LNCaP clone FGC (cell line): ENCODE measurements at regions not wholly inside any gene's neighbourhood (a gene's known extent, or its start where the extent isn't known, plus 50 kb on each side); places are given as distances from the start of the nearest gene placed in this dataset.

Source experiments
- DNase-seq: peaks from one replicate; pipeline ENCODE4 v3.0.0-alpha.2; 2011; ENCODE audit warnings: low read depth
- H3K4me3 ChIP-seq: 2 replicates; pipeline ENCODE4 v1.5.1; 2011; ENCODE audit warnings: mild to moderate bottlenecking, low read depth, low read length, control low read depth
- CTCF ChIP-seq: IDR thresholded peaks from 2 replicates; pipeline ENCODE4 v1.5.1; 2012; ENCODE audit warnings: mild to moderate bottlenecking; ENCODE audit not compliant: control insufficient read depth, insufficient read depth; ENCODE audit errors: extremely low read depth

- DNase-seq: no peak
- no peak overlapping the region for H3K4me3 ChIP-seq
- no peak for TF ChIP-seq CTCF
Observed at GRCh38 chr9:30120666-30121065, 2263.8 kb upstream of the ACO1 start.

DNA sequence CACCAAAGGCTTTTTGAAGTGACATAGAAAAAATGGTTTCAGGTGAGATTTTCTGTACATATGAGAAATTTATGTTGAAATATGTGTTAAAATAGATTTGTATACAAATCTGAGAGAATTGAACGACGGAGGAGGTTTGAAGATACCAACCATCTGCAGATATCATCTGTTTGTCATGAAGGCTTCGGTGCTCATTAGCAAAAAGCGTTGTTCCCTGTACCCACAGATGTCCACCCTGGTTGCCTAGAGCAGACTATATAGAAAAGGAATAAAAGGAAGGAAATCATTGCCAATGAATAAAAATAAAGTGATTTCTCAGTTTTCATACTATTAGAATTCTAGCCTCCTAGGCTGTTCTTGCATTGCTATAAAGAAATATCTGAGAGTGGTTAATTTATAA is 2262.8 kb upstream of the ACO1 start:
- TF ChIP-seq CTCF: no peak
- no peak overlapping the region for H3K4me3 ChIP-seq
- DNase-seq: no peak

DNA sequence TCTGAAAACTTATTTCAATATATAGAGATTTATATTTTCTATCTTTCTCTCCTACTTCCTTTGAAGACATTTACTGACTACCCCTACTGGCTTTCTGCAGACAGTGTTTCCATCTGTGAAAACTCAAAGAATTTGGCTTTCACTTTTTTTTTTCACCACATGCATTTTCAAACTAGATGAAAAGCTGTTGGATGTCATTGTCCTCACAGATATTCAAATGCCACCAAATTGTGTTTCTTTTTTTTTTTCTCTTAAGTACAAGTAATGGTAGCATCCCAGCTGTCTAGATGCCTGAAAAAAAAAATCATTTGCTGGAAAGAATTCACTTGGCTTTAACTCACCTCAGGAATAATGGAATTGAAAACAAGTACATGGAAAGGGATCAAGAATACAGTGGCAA is 2258.6 kb upstream of the ACO1 start:
- DNase-seq: no peak
- TF ChIP-seq CTCF: no peak
- H3K4me3 ChIP-seq: no peak overlapping the region

- no peak for TF ChIP-seq CTCF
- no peak overlapping the region for H3K4me3 ChIP-seq
- DNase-seq: no peak
Observed at GRCh38 chr9:30127371-30127770, 2257.1 kb upstream of the ACO1 start.

DNA sequence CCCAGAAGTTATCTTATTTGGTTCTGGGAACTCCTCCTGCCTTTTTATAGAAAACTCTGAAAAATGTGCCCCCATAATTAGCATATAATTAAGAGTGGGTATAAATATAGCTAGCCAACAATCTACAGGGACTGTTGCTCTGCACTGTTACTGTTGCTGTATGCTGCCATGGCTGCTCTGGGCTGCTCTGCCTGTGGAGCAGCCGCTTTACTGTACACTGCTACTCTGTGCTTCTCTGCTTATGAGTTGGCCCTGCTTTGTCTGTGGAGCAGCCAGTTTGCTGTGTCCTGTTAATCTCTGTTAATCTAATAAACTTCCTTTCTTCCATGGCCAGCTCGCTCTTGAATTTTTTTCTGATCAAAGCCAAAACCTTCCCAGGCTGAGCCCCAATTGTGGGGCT is 2244.0 kb upstream of the ACO1 start:
- no peak overlapping the region for H3K4me3 ChIP-seq
- no peak for TF ChIP-seq CTCF
- DNase-seq: no peak

DNA sequence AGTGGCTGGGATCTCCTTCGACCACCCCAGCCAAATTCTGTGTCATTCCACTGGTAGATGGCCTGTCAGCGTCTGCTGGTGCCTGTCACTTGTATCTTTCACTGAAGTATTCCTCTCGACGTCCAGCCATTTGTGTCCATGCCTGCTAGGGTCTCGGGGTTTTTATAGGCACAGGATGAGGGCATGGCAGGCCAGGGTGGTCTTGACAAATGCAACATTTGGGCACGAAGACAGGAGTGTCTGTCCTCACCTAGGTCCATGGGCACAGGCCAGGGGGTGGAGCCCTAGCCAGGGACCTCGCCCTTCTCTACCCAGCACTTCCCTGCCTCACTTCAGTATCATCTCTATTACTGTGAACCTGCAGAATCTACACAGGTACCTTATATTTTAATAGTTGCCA is 2223.9 kb upstream of the ACO1 start:
- no peak overlapping the region for H3K4me3 ChIP-seq
- no peak for DNase-seq
- no peak for TF ChIP-seq CTCF

DNA sequence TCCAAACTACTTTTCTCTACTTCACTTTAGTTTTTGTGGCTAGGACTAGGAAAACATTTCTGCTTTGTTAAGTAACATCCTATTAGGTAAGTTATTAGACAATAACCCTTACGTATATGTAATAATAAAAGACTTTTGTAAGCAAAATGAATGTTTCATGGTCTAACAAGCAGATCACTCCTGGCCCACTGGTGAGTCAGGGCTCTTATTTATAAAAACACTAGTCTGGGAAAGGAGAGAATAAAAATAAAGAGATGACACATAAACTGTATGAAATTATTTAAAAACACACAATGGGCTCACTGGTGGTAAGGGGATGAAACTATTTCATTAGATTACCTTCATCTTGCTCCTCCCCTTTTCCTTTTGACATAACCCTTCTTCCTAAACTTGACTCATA is 2212.2 kb upstream of the ACO1 start:
- no peak for DNase-seq
- TF ChIP-seq CTCF: no peak
- no peak overlapping the region for H3K4me3 ChIP-seq
